ENCODE measurements at regions not wholly inside any gene's neighbourhood (a gene's known extent, or its start where the extent isn't known, plus 50 kb on each side); places are given as distances from the start of the nearest gene placed in this dataset.

GRCh38 chr9:89677702-89678395, 73.0 kb downstream of the GADD45G start:
- H3K27ac ChIP-seq (ENCODE audit: low read depth, low read length, poor library complexity, severe bottlenecking) = no peak overlapping the region
- no peak overlapping the region for H3K9ac ChIP-seq (ENCODE audit: low read length)
- H3K9me3 ChIP-seq (ENCODE audit: low read length) = no peaks in the 10 kb centered on the region
- no peaks in the 10 kb centered on the region for H3K79me2 ChIP-seq (ENCODE audit: insufficient read depth, low read length)
- no peak overlapping the region for H3K4me2 ChIP-seq (ENCODE audit: low read length)
- H3K36me3 ChIP-seq (ENCODE audit: insufficient read depth, low read length) = no peaks in the 10 kb centered on the region
- no peaks in the 10 kb centered on the region for H3K4me1 ChIP-seq (ENCODE audit: insufficient read depth, low read length, severe bottlenecking)
- H4K20me1 ChIP-seq (ENCODE audit: insufficient read depth, low read length) = no peaks in the 10 kb centered on the region
- H3K4me3 ChIP-seq (ENCODE audit: low read depth, low read length, poor library complexity, severe bottlenecking) = no peak overlapping the region
- H3K9me2 ChIP-seq (ENCODE audit: low read depth, low read length) = no peaks in the 10 kb centered on the region
- no peaks in the 10 kb centered on the region for H3K27me3 ChIP-seq (ENCODE audit: insufficient read depth, low read length)
- no peak for TF ChIP-seq CTCF (IDR thresholded peaks at IDR 0.05; ENCODE audit: low read length)
- no peak for TF ChIP-seq EZH2 (IDR thresholded peaks at IDR 0.05; ENCODE audit: borderline replicate concordance, low read length)
- H3F3A ChIP-seq (ENCODE audit: insufficient read depth, low read length) = no peaks in the 10 kb centered on the region
- H2AFZ ChIP-seq (ENCODE audit: low read length) = no peak overlapping the region

GRCh38 chr9:89678396-89679015, 73.7 kb downstream of the GADD45G start:
- no peak overlapping the region for H3K4me3 ChIP-seq (ENCODE audit: low read depth, low read length, poor library complexity, severe bottlenecking)

GRCh38 chr9:89679016-89679415, 74.2 kb downstream of the GADD45G start:
- Histone ChIP-seq H3K9me3 (ENCODE audit: low read length) (no peaks in the 10 kb centered on the region), H3F3A (ENCODE audit: insufficient read depth, low read length) (no peaks in the 10 kb centered on the region), H3K9me2 (ENCODE audit: low read depth, low read length) (no peaks in the 10 kb centered on the region), H4K20me1 (ENCODE audit: insufficient read depth, low read length) (no peaks in the 10 kb centered on the region), H3K9ac (ENCODE audit: low read length) (no peak overlapping the region), H3K27me3 (ENCODE audit: insufficient read depth, low read length) (peaks cover 4% of the 10 kb centered on the region; the same call in 1 of the 2 replicates), H3K79me2 (ENCODE audit: insufficient read depth, low read length) (no peaks in the 10 kb centered on the region), H3K4me2 (ENCODE audit: low read length) (no peak overlapping the region), H3K4me1 (ENCODE audit: insufficient read depth, low read length, severe bottlenecking) (no peaks in the 10 kb centered on the region), H2AFZ (ENCODE audit: low read length) (no peak overlapping the region), H3K4me3 (ENCODE audit: low read depth, low read length, poor library complexity, severe bottlenecking) (no peak overlapping the region), H3K36me3 (ENCODE audit: insufficient read depth, low read length) (no peaks in the 10 kb centered on the region), H3K27ac (ENCODE audit: low read depth, low read length, poor library complexity, severe bottlenecking) (no peak overlapping the region)
- TF ChIP-seq CTCF (IDR thresholded peaks at IDR 0.05; ENCODE audit: low read length) (no peak), EZH2 (IDR thresholded peaks at IDR 0.05; ENCODE audit: borderline replicate concordance, low read length) (no peak)

More at GRCh38 chr9:89678396-89679015, 73.7 kb downstream of the GADD45G start:
- Histone ChIP-seq H3K4me2 (ENCODE audit: low read length) (no peak overlapping the region), H3K9ac (ENCODE audit: low read length) (no peak overlapping the region), H3K27me3 (ENCODE audit: insufficient read depth, low read length) (peaks cover 2% of the 10 kb centered on the region; the same call in 1 of the 2 replicates), H3K9me2 (ENCODE audit: low read depth, low read length) (no peaks in the 10 kb centered on the region), H3K36me3 (ENCODE audit: insufficient read depth, low read length) (no peaks in the 10 kb centered on the region), H3K9me3 (ENCODE audit: low read length) (no peaks in the 10 kb centered on the region), H3K79me2 (ENCODE audit: insufficient read depth, low read length) (no peaks in the 10 kb centered on the region), H2AFZ (ENCODE audit: low read length) (no peak overlapping the region), H3F3A (ENCODE audit: insufficient read depth, low read length) (no peaks in the 10 kb centered on the region), H3K27ac (ENCODE audit: low read depth, low read length, poor library complexity, severe bottlenecking) (no peak overlapping the region), H4K20me1 (ENCODE audit: insufficient read depth, low read length) (no peaks in the 10 kb centered on the region), H3K4me1 (ENCODE audit: insufficient read depth, low read length, severe bottlenecking) (no peaks in the 10 kb centered on the region)
- TF ChIP-seq CTCF (IDR thresholded peaks at IDR 0.05; ENCODE audit: low read length) (no peak), EZH2 (IDR thresholded peaks at IDR 0.05; ENCODE audit: borderline replicate concordance, low read length) (no peak)

Measured in OCI-LY1 (cell line).